Gastroesophageal sphincter (tissue), 4 donors: ENCODE measurements at regions not wholly inside any gene's neighbourhood (a gene's known extent, or its start where the extent isn't known, plus 50 kb on each side); places are given as distances from the start of the nearest gene placed in this dataset.

Source experiments
- ATAC-seq: fragments of 150-250 bp; one replicate; pipeline ENCODE4 v1.9.1; 2016; ENCODE audit warnings: mild to moderate bottlenecking, moderate library complexity
- H3K27ac ChIP-seq, 4 donors: fragments of 200-600 bp; sonication (generic) in 3 of 4; 1 replicate in 3 of 4; 2 replicates in 1 of 4; pipeline ENCODE4 v1.5.1; 2016 to 2019
- H3K27me3 ChIP-seq: fragments of 200-600 bp; sonication (generic); one replicate; pipeline ENCODE4 v1.5.1; 2019
- H3K36me3 ChIP-seq, 2 donors: fragments of 200-600 bp; sonication (generic); one replicate each; pipeline ENCODE4 v1.5.1; 2019; ENCODE audit warnings: control low read depth in 1 of 2
- H3K4me1 ChIP-seq, 3 donors: fragments of 200-600 bp; sonication (generic); 1 replicate in 2 of 3; 2 replicates in 1 of 3; pipeline ENCODE4 v1.5.1; 2016 to 2019; ENCODE audit warnings: control low read depth in 2 of 3
- H3K4me3 ChIP-seq, 2 donors: fragments of 200-600 bp; sonication (generic); one replicate each; pipeline ENCODE4 v1.5.1; 2019; ENCODE audit warnings: mild to moderate bottlenecking in 1 of 2, moderate library complexity in 1 of 2
- H3K9me3 ChIP-seq, 3 donors: fragments of 200-600 bp; sonication (generic); one replicate each; pipeline ENCODE4 v1.5.1; 2017 to 2019; ENCODE audit warnings: control low read depth in 2 of 3
- EP300 ChIP-seq: sonication (generic); formaldehyde crosslinking; IDR thresholded peaks from one replicate; pipeline ENCODE4 v1.6.1; 2017; ENCODE audit warnings: antibody characterized with exemption, mild to moderate bottlenecking
- POLR2A ChIP-seq, 2 donors: fragments of 450-650 bp; IDR thresholded peaks; one replicate each; pipeline ENCODE4 v1.6.1; 2017; ENCODE audit warnings: antibody characterized with exemption in 2 of 2, mild to moderate bottlenecking in 2 of 2, moderate library complexity in 1 of 2
- POLR2AphosphoS5 ChIP-seq: sonication (generic); formaldehyde crosslinking; IDR thresholded peaks from one replicate; pipeline ENCODE4 v1.6.1; 2017; ENCODE audit warnings: antibody characterized with exemption
- WGBS, 2 donors: methylation state at CpG; one replicate each; pipeline ENCODE4 v1.1.5; 2018; ENCODE audit warnings: low coverage in 1 of 2; 5-methylcytosine and 5-hydroxymethylcytosine counted together
- TF ChIP-seq, protein P1 (sequence below), 4 experiments: fragments of 200-600 bp in 2 of 4; fragments of 450-650 bp in 2 of 4; sonication (generic) in 1 of 4; IDR thresholded peaks; one replicate each; pipeline ENCODE4 v1.5.1; 2017 to 2019; ENCODE audit warnings: antibody characterized with exemption in 4 of 4, mild to moderate bottlenecking in 2 of 4, moderate library complexity in 2 of 4

- Histone ChIP-seq H3K27ac (no peak overlapping the region), H3K4me1 (no peaks in the 10 kb centered on the region), H3K27me3 (no peaks in the 10 kb centered on the region), H3K36me3 (no peaks in the 10 kb centered on the region), H3K4me3 (no peak overlapping the region), H3K9me3 (no peaks in the 10 kb centered on the region)
- WGBS, 2 donors, result 73 to 87% methylated on average over 8 to 13 of the region's 13 CpGs
- ATAC-seq, result no peak
- TF ChIP-seq, protein P1, sequence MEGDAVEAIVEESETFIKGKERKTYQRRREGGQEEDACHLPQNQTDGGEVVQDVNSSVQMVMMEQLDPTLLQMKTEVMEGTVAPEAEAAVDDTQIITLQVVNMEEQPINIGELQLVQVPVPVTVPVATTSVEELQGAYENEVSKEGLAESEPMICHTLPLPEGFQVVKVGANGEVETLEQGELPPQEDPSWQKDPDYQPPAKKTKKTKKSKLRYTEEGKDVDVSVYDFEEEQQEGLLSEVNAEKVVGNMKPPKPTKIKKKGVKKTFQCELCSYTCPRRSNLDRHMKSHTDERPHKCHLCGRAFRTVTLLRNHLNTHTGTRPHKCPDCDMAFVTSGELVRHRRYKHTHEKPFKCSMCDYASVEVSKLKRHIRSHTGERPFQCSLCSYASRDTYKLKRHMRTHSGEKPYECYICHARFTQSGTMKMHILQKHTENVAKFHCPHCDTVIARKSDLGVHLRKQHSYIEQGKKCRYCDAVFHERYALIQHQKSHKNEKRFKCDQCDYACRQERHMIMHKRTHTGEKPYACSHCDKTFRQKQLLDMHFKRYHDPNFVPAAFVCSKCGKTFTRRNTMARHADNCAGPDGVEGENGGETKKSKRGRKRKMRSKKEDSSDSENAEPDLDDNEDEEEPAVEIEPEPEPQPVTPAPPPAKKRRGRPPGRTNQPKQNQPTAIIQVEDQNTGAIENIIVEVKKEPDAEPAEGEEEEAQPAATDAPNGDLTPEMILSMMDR (IDR thresholded peaks at IDR 0.05), result no peak
- no peak for TF ChIP-seq POLR2A (IDR thresholded peaks at IDR 0.05)
Measured at GRCh38 chr5:116382032-116382873, 192.4 kb downstream of the SEMA6A start.

DNA sequence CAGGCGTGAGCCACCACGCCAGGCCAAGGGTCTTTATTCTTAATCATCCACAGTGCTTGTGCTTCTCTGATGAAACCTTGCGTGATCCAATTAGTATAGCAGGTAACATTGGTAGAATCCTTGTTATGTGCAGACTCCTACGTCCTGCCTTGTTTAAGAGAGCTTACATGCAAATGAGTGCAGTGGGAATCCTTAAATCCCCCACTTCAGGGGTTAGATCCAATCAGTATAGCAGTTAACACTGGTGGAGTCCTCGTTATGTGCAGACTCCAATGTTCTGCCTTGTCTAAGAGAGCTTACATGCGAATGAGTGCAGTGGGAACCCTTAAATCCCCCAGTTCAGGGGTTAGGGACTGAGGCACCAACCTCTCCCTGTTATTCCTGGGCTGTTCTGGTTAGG lies 193.4 kb downstream of the SEMA6A start:
- no peaks in the 10 kb centered on the region for H3K27me3 ChIP-seq
- WGBS, 2 donors, result 93 to 100% methylated on average over 5 to 6 of the region's 6 CpGs
- H3K4me1 ChIP-seq, result no peaks in the 10 kb centered on the region
- H3K27ac ChIP-seq, result no peak overlapping the region
- ATAC-seq, result no peak
- H3K9me3 ChIP-seq, result no peaks in the 10 kb centered on the region
- H3K36me3 ChIP-seq, result no peaks in the 10 kb centered on the region
- TF ChIP-seq, protein P1 (IDR thresholded peaks at IDR 0.05), result no peak
- no peak for TF ChIP-seq EP300
- TF ChIP-seq POLR2A (IDR thresholded peaks at IDR 0.05), result no peak
- no peak for TF ChIP-seq POLR2AphosphoS5
- no peak overlapping the region for H3K4me3 ChIP-seq

DNA sequence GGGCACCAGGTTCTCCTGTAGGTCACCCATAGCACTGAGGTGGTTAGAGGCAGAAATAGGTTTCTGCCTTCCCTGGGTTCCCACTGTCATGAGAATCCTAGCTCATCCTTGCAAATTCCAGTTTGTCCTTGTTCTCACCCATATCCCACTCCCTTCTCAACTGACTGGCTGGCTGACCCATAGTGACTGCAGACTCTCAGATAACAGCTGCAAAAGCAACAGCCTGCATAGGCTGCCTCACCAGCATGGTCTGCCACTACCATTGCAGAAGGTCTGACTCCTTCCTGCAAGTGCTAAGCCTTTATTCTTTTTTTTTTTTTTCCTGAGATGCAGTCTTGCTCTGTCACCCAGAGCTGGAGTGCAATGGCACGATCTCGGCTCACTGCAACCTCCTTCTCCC lies 194.0 kb downstream of the SEMA6A start:
- no peak overlapping the region for H3K4me3 ChIP-seq
- ATAC-seq, result no peak
- no peak overlapping the region for H3K27ac ChIP-seq
- WGBS, 2 donors, result 100% methylated on average over 2 of the region's 2 CpGs
- no peaks in the 10 kb centered on the region for H3K27me3 ChIP-seq
- TF ChIP-seq POLR2AphosphoS5 (no peak), POLR2A (IDR thresholded peaks at IDR 0.05) (no peak), EP300 (no peak)
- TF ChIP-seq, protein P1 (IDR thresholded peaks at IDR 0.05), result no peak
- no peaks in the 10 kb centered on the region for H3K36me3 ChIP-seq
- no peaks in the 10 kb centered on the region for H3K4me1 ChIP-seq
- H3K9me3 ChIP-seq, result no peaks in the 10 kb centered on the region

DNA sequence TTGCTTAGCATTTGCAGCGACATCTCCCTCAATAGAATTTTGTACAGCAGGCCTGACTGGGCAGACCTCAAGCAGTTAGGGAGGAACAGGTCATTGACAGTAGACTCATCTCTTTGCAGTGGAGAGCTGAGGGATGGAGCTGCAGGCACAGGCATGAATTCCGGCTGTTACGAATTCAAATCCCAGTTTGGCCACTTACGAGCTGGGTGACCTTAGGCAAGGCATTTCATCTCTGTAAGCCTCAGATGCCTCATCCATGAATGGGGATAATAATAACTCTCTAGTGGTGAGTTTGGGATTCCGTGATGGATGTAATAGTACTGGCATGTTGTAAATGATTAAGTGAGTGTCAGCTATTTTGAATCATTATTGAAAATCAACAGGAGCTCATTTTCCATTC lies 195.3 kb downstream of the SEMA6A start:
- WGBS, 2 donors, result 86 to 94% methylated on average over 1 to 5 of the region's 5 CpGs
- Histone ChIP-seq H3K27ac (no peak overlapping the region), H3K27me3 (no peaks in the 10 kb centered on the region), H3K4me3 (no peak overlapping the region), H3K36me3 (no peaks in the 10 kb centered on the region), H3K4me1 (no peaks in the 10 kb centered on the region), H3K9me3 (no peaks in the 10 kb centered on the region)
- no peak for ATAC-seq
- TF ChIP-seq POLR2A (IDR thresholded peaks at IDR 0.05) (no peak), POLR2AphosphoS5 (no peak), EP300 (no peak)
- TF ChIP-seq, protein P1 (IDR thresholded peaks at IDR 0.05), result no peak

GRCh38 chr5:116378777-116379121 lies 195.9 kb downstream of the SEMA6A start:
- 79 to 93% methylated on average over 2 to 3 of the region's 5 CpGs for WGBS, 2 donors
- Histone ChIP-seq H3K4me1 (no peaks in the 10 kb centered on the region), H3K27ac (no peak overlapping the region), H3K4me3 (no peak overlapping the region), H3K9me3 (no peaks in the 10 kb centered on the region), H3K27me3 (no peaks in the 10 kb centered on the region), H3K36me3 (no peaks in the 10 kb centered on the region)
- no peak for ATAC-seq
- TF ChIP-seq, protein P1 (IDR thresholded peaks at IDR 0.05), result no peak
- no peak for TF ChIP-seq POLR2A (IDR thresholded peaks at IDR 0.05)
- TF ChIP-seq POLR2AphosphoS5, result no peak
- no peak for TF ChIP-seq EP300
